SK-N-MC (cell line): ENCODE measurements at regions not wholly inside any gene's neighbourhood (a gene's known extent, or its start where the extent isn't known, plus 50 kb on each side); places are given as distances from the start of the nearest gene placed in this dataset.
"Not testable (repeated sequence)": the region's sequence is repeated elsewhere in the genome, so short reads cannot be mapped to it uniquely, and the experiment has no call there.

Experiments used
- DNase-seq: peaks from one replicate; pipeline ENCODE4 v3.0.0-alpha.2; 2011; ENCODE audit warnings: low read depth, low spot score
- H3K27ac ChIP-seq: fragments of 200-600 bp; sonication (generic); 2 replicates; pipeline ENCODE4 v1.5.1; 2016; ENCODE audit warnings: mixed run types
- H3K36me3 ChIP-seq: fragments of 200-600 bp; sonication (generic); 2 replicates; pipeline ENCODE4 v1.6.1; 2017; ENCODE audit warnings: antibody characterized with exemption, low read length, mixed read lengths; ENCODE audit not compliant: insufficient read depth
- H3K4me3 ChIP-seq: fragments of 200-600 bp; sonication (generic); 2 replicates; pipeline ENCODE4 v1.5.1; 2016
- H3K9ac ChIP-seq: fragments of 200-600 bp; sonication (generic); 2 replicates; pipeline ENCODE4 v1.8.0; 2017; ENCODE audit warnings: mixed run types, mixed read lengths; ENCODE audit not compliant: insufficient read length
- H3K9me3 ChIP-seq: fragments of 200-600 bp; sonication (generic); 2 replicates; pipeline ENCODE4 v1.6.1; 2017; ENCODE audit warnings: low read depth, mild to moderate bottlenecking, antibody characterized with exemption, low read length, moderate library complexity, mixed read lengths
- EZH2 ChIP-seq: fragments of 200-600 bp; sonication (generic); IDR thresholded peaks from one replicate; pipeline ENCODE4 v1.6.1; 2017; ENCODE audit warnings: antibody characterized with exemption
- FOXP2 ChIP-seq: optimal IDR thresholded peaks from 2 replicates; pipeline ENCODE3; 2011; ENCODE audit warnings: mild to moderate bottlenecking, moderate library complexity; ENCODE audit not compliant: insufficient read depth; ENCODE audit errors: extremely low read length, control extremely low read depth
- POLR2AphosphoS5 ChIP-seq: IDR thresholded peaks from 2 replicates; pipeline ENCODE4 v1.6.1; 2012; ENCODE audit warnings: mild to moderate bottlenecking, low read depth, low read length, borderline replicate concordance

DNA sequence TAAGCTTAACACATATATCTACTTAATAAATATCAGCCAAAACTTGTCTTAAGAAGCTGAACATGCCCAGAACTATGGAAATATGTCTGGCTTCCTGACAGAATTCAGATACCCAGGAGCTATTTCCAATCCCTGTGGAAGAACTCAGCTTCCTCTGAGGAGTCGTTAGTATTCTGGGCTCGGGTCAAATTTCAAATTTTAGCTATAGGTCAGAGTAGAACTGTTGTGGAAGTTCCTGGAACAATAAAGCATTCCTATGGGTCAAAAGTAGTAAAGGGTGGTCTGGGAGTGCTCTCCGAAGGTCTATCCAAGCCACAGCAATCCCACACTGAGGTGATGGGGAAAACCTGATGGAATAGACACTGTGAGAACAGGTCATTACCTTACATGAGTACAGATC, 342.7 kb upstream of the CHST9 start:
- H3K36me3 ChIP-seq, result no peaks in the 10 kb centered on the region
- no peak overlapping the region for H3K27ac ChIP-seq
- TF ChIP-seq EZH2, result no peak
- no peak for TF ChIP-seq FOXP2
- no peak for TF ChIP-seq POLR2AphosphoS5
- no peak overlapping the region for H3K9ac ChIP-seq
- DNase-seq, result no peak
- no peaks in the 10 kb centered on the region for H3K9me3 ChIP-seq
- H3K4me3 ChIP-seq, result no peak overlapping the region

DNA sequence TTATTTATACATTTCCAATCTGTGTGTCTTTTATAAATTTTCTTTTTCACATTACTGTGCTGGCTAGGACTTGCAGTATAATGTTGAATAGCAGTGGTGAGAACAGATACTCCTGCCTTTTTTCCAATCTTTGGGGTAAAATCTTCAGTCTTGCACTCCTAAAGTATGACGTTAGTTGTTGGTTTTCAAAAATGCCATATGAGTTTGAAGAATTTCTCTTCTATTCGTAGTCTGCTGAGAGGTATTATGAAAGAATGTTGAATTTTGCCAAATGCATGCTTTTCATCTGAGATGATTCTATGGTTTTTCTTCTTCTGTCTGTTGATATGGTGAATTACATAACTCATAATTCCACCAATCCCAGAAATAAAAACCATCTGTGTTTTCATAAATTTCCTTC, 335.3 kb upstream of the CHST9 start:
- H3K9ac ChIP-seq, result no peak overlapping the region
- H3K4me3 ChIP-seq, result no peak overlapping the region
- no peak for TF ChIP-seq EZH2
- no peak for TF ChIP-seq POLR2AphosphoS5
- no peak for TF ChIP-seq FOXP2
- H3K9me3 ChIP-seq, result no peaks in the 10 kb centered on the region
- H3K27ac ChIP-seq, result no peak overlapping the region
- no peaks in the 10 kb centered on the region for H3K36me3 ChIP-seq
- DNase-seq, result no peak

DNA sequence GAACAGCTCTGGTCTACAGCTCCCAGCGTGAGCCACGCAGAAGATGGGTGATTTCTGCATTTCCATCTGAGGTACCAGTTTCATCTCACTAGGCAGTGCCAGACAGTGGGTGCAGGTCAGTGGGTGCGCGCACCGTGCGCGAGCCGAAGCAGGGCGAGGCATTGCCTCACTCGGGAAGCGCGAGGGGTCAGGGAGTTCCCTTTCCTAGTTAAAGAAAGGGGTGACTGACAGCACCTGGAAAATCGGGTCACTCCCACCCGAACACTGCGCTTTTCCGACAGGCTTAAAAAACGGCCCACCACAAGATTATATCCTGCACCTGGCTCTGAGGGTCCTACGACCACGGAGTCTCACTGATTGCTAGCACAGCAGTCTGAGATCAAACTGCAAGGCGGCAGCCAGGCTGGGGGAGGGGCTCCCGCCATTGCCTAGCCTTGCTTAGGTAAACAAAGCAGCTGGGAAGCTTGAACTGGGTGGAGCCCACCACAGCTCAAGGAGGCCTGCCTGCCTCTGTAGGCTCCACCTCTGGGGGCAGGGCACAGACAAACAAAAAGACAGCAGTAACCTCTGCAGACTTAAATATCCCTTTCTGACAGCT, 325.0 kb upstream of the CHST9 start:
- H3K9ac ChIP-seq, H3K36me3 ChIP-seq, H3K4me3 ChIP-seq, DNase-seq, H3K9me3 ChIP-seq, H3K27ac ChIP-seq: not testable (repeated sequence)

DNA sequence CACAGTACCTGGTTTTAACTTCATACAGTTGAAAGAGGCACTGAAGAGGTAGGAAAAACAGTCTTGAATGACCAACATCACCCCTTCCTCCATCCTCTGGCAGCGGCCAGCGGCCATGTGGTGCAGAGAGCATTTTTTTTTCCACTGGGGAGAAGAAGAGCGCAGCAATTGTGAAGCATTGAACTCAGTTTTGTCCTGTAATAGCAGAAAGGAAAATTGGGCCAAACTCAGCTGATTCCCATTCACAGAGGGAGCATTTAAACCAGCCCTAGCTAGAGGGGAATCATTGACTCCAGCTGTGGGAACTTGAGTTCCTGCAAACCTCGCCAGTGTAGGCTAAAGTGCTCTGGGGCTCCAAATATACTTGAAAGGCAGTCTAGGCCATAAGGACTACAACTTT, 316.6 kb upstream of the CHST9 start:
- no peak overlapping the region for H3K4me3 ChIP-seq
- no peaks in the 10 kb centered on the region for H3K36me3 ChIP-seq
- H3K9ac ChIP-seq, result no peak overlapping the region
- TF ChIP-seq POLR2AphosphoS5 (no peak), EZH2 (no peak), FOXP2 (no peak)
- H3K9me3 ChIP-seq, result no peaks in the 10 kb centered on the region
- no peak overlapping the region for H3K27ac ChIP-seq
- no peak for DNase-seq

DNA sequence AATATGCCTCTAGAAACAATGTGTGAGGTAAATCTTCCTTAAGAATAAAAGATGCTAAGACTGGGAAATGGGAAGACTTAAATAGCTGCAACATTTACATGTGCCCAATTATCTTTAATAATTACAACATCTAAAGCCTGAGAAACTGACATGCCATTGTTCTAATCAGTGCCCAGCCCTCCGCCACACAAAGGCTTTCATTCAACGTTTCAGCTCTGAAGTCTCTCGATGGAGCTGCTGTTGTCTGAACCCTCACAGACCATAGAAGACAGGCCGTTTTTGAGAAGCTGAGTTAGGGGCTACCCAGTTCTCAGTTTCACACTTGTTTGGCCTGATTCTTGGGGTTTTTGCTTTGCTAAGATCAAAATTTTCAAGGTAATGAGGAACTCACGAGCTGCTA, 315.4 kb upstream of the CHST9 start:
- TF ChIP-seq FOXP2 (no peak), POLR2AphosphoS5 (no peak), EZH2 (no peak)
- H3K9ac ChIP-seq, result no peak overlapping the region

DNA sequence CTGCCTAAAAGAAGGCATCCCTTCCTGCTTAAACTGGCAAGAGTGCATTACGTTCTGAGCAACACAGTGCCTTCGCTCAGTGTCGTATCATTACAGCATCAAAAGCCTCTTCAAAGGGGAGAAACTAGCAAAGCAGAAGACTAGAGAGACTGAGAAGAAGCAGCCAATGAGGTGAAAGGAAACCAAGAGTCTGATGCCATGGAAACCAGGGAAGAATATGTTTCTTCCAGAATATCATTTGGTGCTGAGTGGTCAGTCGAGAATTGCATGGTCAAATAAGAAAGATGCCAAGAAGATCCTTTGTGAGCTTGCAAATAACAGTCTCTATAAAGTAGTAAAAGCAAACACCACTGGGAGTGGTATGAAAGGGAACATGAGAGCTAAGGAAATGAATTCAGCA, 312.1 kb upstream of the CHST9 start:
- H3K27ac ChIP-seq, result no peak overlapping the region
- no peak overlapping the region for H3K4me3 ChIP-seq
- no peaks in the 10 kb centered on the region for H3K9me3 ChIP-seq
- no peak overlapping the region for H3K9ac ChIP-seq
- H3K36me3 ChIP-seq, result no peaks in the 10 kb centered on the region
- DNase-seq, result no peak
- TF ChIP-seq EZH2, result no peak
- no peak for TF ChIP-seq FOXP2
- no peak for TF ChIP-seq POLR2AphosphoS5

More for the DNA sequence above, 315.4 kb upstream of the CHST9 start:
- no peak for DNase-seq
- no peak overlapping the region for H3K27ac ChIP-seq
- H3K36me3 ChIP-seq, result no peaks in the 10 kb centered on the region
- H3K4me3 ChIP-seq, result no peak overlapping the region
- H3K9me3 ChIP-seq, result no peaks in the 10 kb centered on the region

DNA sequence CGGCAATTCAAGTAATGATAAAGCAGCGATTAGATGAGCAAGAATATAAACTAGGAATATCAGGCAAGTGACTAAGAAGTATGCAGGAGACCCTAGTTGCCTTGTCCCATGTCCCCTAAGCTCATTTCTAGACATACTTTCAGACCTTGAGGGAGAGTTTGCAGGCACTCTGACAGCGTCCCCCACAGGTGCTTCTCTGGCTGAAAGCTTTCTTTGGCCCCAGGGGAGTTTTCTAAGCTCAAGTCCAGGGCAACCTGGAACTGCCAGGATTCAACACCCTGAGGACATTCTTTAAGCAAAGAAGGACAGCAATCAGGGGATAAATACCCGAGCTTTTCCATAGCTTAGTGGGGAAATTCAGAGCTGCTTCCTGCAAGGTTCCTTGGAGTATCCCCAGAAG, 308.1 kb upstream of the CHST9 start:
- no peak for TF ChIP-seq EZH2
- no peak for TF ChIP-seq POLR2AphosphoS5
- no peak for TF ChIP-seq FOXP2
- DNase-seq, result no peak
- no peak overlapping the region for H3K27ac ChIP-seq
- H3K4me3 ChIP-seq, result no peak overlapping the region
- H3K36me3 ChIP-seq, result no peaks in the 10 kb centered on the region
- H3K9ac ChIP-seq, result no peak overlapping the region
- H3K9me3 ChIP-seq, result no peaks in the 10 kb centered on the region

DNA sequence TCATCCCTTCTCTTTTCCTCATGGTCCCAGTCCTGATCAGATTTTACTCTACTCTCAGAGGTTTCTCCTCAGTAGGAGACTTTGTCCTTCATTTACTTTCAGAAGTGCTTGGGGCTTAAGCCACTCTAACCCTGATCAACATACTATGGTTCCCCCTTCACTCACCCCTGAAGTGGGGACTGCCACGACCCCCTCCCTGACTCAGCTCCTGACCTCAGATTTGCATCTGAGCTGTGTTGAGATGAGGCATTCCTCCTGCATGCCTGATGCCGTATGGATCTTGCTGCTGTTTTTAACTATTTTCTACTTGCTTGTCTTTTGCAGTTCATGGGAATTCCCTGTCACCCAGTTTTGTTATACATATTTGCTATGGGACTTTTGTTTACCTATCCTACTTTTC, 306.7 kb upstream of the CHST9 start:
- H3K9me3 ChIP-seq, result no peaks in the 10 kb centered on the region
- no peak overlapping the region for H3K4me3 ChIP-seq
- H3K36me3 ChIP-seq, result no peaks in the 10 kb centered on the region
- H3K27ac ChIP-seq, result no peak overlapping the region
- no peak for DNase-seq
- TF ChIP-seq POLR2AphosphoS5 (no peak), FOXP2 (no peak), EZH2 (no peak)
- no peak overlapping the region for H3K9ac ChIP-seq

DNA sequence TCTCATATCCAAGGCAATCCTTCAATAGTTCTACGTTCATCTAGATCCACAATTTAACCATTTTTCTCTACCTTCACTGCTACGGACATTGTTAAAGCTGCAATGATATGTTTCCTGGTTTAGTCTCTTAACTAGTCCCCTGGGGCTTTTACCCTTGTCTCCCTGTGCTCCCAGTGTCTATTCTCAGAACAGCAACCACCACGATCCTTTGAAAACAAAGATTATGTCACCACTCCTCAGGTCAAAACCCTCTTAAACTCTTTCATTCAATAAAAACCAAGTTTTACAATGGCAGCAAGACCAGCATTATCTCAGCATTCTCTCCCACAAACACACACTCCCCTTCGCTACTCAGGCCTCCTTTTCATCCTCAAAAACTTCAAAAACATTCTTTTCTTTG, 298.2 kb upstream of the CHST9 start:
- H3K9ac ChIP-seq, result no peak overlapping the region
- no peaks in the 10 kb centered on the region for H3K9me3 ChIP-seq
- H3K36me3 ChIP-seq, result no peaks in the 10 kb centered on the region
- no peak overlapping the region for H3K27ac ChIP-seq
- TF ChIP-seq EZH2, result no peak
- no peak for TF ChIP-seq FOXP2
- TF ChIP-seq POLR2AphosphoS5, result no peak
- H3K4me3 ChIP-seq, result no peak overlapping the region
- DNase-seq, result no peak

DNA sequence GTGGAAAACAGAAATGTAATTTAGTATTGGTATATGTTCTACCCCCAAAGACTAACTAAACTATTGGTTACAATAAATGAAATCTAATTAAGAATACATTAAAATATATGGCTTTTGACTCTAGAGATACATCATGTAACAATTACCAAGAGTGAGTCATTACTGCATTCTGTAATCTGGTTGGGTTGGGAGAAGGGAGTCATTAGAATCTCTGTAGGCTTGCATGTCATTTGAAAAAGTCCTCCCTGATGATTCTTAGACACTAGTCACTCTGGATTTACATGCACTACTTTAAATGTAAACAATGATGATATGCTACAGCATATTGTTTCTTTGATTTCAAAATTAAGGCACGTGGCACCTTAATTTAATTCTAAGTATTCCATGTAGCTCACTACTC, 293.4 kb upstream of the CHST9 start:
- TF ChIP-seq POLR2AphosphoS5 (no peak), EZH2 (no peak), FOXP2 (no peak)
- no peak overlapping the region for H3K4me3 ChIP-seq
- H3K36me3 ChIP-seq, result no peaks in the 10 kb centered on the region
- H3K9ac ChIP-seq, result no peak overlapping the region
- H3K9me3 ChIP-seq, result no peaks in the 10 kb centered on the region
- H3K27ac ChIP-seq, result no peak overlapping the region
- no peak for DNase-seq
